Astrocyte (in vitro differentiated cells and primary cell): ENCODE measurements at regions not wholly inside any gene's neighbourhood (a gene's known extent, or its start where the extent isn't known, plus 50 kb on each side); places are given as distances from the start of the nearest gene placed in this dataset.

Experiments used
- DNase-seq: peaks from one replicate; pipeline ENCODE4 v3.0.0-alpha.2; 2010; ENCODE audit warnings: low read depth
- FAIRE-seq: peaks from 2 replicates; lab custom pipeline; 2011; peaks lifted over from hg19 to GRCh38; lab: Jason Lieb, UNC
- H2AFZ ChIP-seq: 2 replicates; pipeline ENCODE4 v1.6.0; 2012; ENCODE audit warnings: low read depth, low read length, inconsistent platforms
- H3K27ac ChIP-seq: 2 replicates; pipeline ENCODE4 v1.5.1; 2011; ENCODE audit warnings: low read depth, low read length, inconsistent platforms
- H3K27me3 ChIP-seq: 2 replicates; pipeline ENCODE4 v1.6.0; 2011; ENCODE audit warnings: low read length, inconsistent platforms; ENCODE audit not compliant: insufficient read depth
- H3K36me3 ChIP-seq: 2 replicates; pipeline ENCODE4 v1.5.1; 2011; ENCODE audit warnings: low read length, inconsistent platforms; ENCODE audit not compliant: insufficient read depth
- H3K4me1 ChIP-seq: 2 replicates; pipeline ENCODE4 v1.5.1; 2011; ENCODE audit warnings: low read length, inconsistent platforms; ENCODE audit not compliant: insufficient read depth
- H3K4me2 ChIP-seq: 2 replicates; pipeline ENCODE4 v1.6.0; 2012; ENCODE audit warnings: low read length, inconsistent platforms
- H3K4me3 ChIP-seq: 2 replicates; pipeline ENCODE4 v1.5.1; 2011; ENCODE audit warnings: low read depth, mild to moderate bottlenecking, low read length, inconsistent platforms; ENCODE audit not compliant: insufficient read depth
- H3K79me2 ChIP-seq: 2 replicates; pipeline ENCODE4 v1.6.0; 2012; ENCODE audit warnings: mild to moderate bottlenecking, low read length, inconsistent platforms; ENCODE audit not compliant: insufficient read depth
- H3K9ac ChIP-seq: 2 replicates; pipeline ENCODE4 v1.6.0; 2012; ENCODE audit warnings: mild to moderate bottlenecking, low read length, inconsistent platforms
- H3K9me3 ChIP-seq: 2 replicates; pipeline ENCODE4 v1.5.1; 2012; ENCODE audit warnings: low read depth, mild to moderate bottlenecking, low read length, inconsistent platforms; ENCODE audit not compliant: insufficient read depth
- H4K20me1 ChIP-seq: 2 replicates; pipeline ENCODE4 v1.6.0; 2012; ENCODE audit warnings: low read length, inconsistent platforms; ENCODE audit not compliant: insufficient read depth
- H3K27ac Mint-ChIP-seq: one replicate; pipeline ENCODE4 v1.8.0; 2021; ENCODE audit warnings: mild to moderate bottlenecking, mixed read lengths; ENCODE audit not compliant: unreplicated experiment
- H3K27me3 Mint-ChIP-seq: one replicate; pipeline ENCODE4 v1.8.0; 2021; ENCODE audit warnings: low read depth, mixed read lengths; ENCODE audit not compliant: unreplicated experiment
- H3K36me3 Mint-ChIP-seq: one replicate; pipeline ENCODE4 v1.8.0; 2021; ENCODE audit warnings: low read depth, mixed read lengths; ENCODE audit not compliant: unreplicated experiment
- H3K4me1 Mint-ChIP-seq: one replicate; pipeline ENCODE4 v1.8.0; 2021; ENCODE audit warnings: low read depth, mixed read lengths; ENCODE audit not compliant: unreplicated experiment
- H3K4me3 Mint-ChIP-seq: one replicate; pipeline ENCODE4 v1.8.0; 2021; ENCODE audit warnings: mild to moderate bottlenecking, moderate library complexity, mixed read lengths; ENCODE audit not compliant: unreplicated experiment
- H3K9me3 Mint-ChIP-seq: one replicate; pipeline ENCODE4 v1.8.0; 2021; ENCODE audit warnings: mild to moderate bottlenecking, mixed read lengths; ENCODE audit not compliant: unreplicated experiment
- CTCF ChIP-seq: IDR thresholded peaks from 2 replicates; pipeline ENCODE4 v1.5.1; 2011; ENCODE audit warnings: low read depth, mild to moderate bottlenecking, inconsistent platforms, low read length, moderate library complexity; ENCODE audit not compliant: insufficient read depth
- EZH2 ChIP-seq: IDR thresholded peaks from 2 replicates; pipeline ENCODE4 v1.6.1; 2012; ENCODE audit warnings: mild to moderate bottlenecking, low read length, inconsistent platforms; ENCODE audit not compliant: insufficient read depth

- Mint-ChIP-seq H3K9me3 (peaks cover 12% of the 10 kb centered on the region), H3K36me3 (no peaks in the 10 kb centered on the region), H3K27me3 (peaks cover 17% of the 10 kb centered on the region), H3K4me1 (no peaks in the 10 kb centered on the region), H3K27ac (no peak overlapping the region), H3K4me3 (no peak overlapping the region)
- Histone ChIP-seq H3K27me3 (no peaks in the 10 kb centered on the region), H3K36me3 (no peaks in the 10 kb centered on the region), H3K4me2 (no peak overlapping the region), H3K4me1 (no peaks in the 10 kb centered on the region), H2AFZ (no peak overlapping the region), H3K79me2 (no peaks in the 10 kb centered on the region), H4K20me1 (no peaks in the 10 kb centered on the region), H3K9ac (no peak overlapping the region), H3K9me3 (peaks cover 9% of the 10 kb centered on the region), H3K27ac (no peak overlapping the region), H3K4me3 (no peak overlapping the region)
- no peak for DNase-seq
- FAIRE-seq = no peak
- TF ChIP-seq CTCF (no peak), EZH2 (no peak)
Observed at GRCh38 chr7:70949862-70950261, 182.1 kb upstream of the GALNT17 start.

GRCh38 chr7:70951271-70951962, 180.5 kb upstream of the GALNT17 start:
- no peak for TF ChIP-seq CTCF
- TF ChIP-seq EZH2 = no peak
- H3K27me3 Mint-ChIP-seq = peaks cover 13% of the 10 kb centered on the region
- FAIRE-seq = no peak

DNA sequence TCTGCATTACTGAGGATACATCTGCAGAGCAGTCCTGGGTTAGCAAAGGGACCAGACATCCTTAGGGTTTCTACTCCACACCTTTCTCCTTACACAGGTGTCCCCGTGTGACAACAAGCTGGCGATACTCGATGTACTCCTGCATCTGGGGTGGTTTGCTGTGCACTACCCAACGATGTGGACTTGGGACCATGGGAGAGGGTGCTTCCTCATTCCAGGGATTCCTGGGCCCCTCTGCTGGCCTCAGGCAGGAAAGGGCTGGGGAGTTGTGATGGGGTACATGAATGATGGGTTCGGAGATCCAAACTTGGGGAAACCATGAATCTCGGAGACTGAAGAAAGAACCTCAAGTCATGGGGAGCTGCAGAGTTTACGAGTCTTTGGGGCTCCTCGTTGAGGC, 179.6 kb upstream of the GALNT17 start:
- no peaks in the 10 kb centered on the region for H3K36me3 Mint-ChIP-seq
- no peaks in the 10 kb centered on the region for H3K4me1 Mint-ChIP-seq
- H3K27me3 ChIP-seq = no peaks in the 10 kb centered on the region
- peaks cover 9% of the 10 kb centered on the region for H3K9me3 ChIP-seq
- H3K27ac Mint-ChIP-seq = no peak overlapping the region
- no peaks in the 10 kb centered on the region for H4K20me1 ChIP-seq
- FAIRE-seq (no peak), DNase-seq (no peak)
- no peak overlapping the region for H3K4me3 ChIP-seq
- H3K36me3 ChIP-seq = no peaks in the 10 kb centered on the region
- TF ChIP-seq EZH2 (no peak), CTCF (no peak)
- H3K79me2 ChIP-seq = no peaks in the 10 kb centered on the region
- no peak overlapping the region for H2AFZ ChIP-seq
- H3K27ac ChIP-seq = no peak overlapping the region
- H3K27me3 Mint-ChIP-seq = peaks cover 10% of the 10 kb centered on the region
- no peak overlapping the region for H3K9ac ChIP-seq
- no peak overlapping the region for H3K4me3 Mint-ChIP-seq
- peaks cover 12% of the 10 kb centered on the region for H3K9me3 Mint-ChIP-seq
- H3K4me1 ChIP-seq = no peaks in the 10 kb centered on the region
- no peak overlapping the region for H3K4me2 ChIP-seq

More at GRCh38 chr7:70951271-70951962, 180.5 kb upstream of the GALNT17 start:
- no peaks in the 10 kb centered on the region for H3K36me3 ChIP-seq
- no peak overlapping the region for H2AFZ ChIP-seq
- no peak overlapping the region for H3K4me3 ChIP-seq
- no peak for DNase-seq
- H3K4me1 ChIP-seq = no peaks in the 10 kb centered on the region
- H3K79me2 ChIP-seq = no peaks in the 10 kb centered on the region
- H3K4me1 Mint-ChIP-seq = no peaks in the 10 kb centered on the region
- H3K27ac ChIP-seq = no peak overlapping the region
- H3K4me3 Mint-ChIP-seq = no peak overlapping the region
- no peaks in the 10 kb centered on the region for H4K20me1 ChIP-seq
- no peak overlapping the region for H3K4me2 ChIP-seq
- peaks cover 9% of the 10 kb centered on the region for H3K9me3 ChIP-seq
- peaks cover 12% of the 10 kb centered on the region for H3K9me3 Mint-ChIP-seq
- no peak overlapping the region for H3K27ac Mint-ChIP-seq
- H3K27me3 ChIP-seq = no peaks in the 10 kb centered on the region
- H3K36me3 Mint-ChIP-seq = no peaks in the 10 kb centered on the region
- H3K9ac ChIP-seq = no peak overlapping the region
